ENCODE measurements at regions not wholly inside any gene's neighbourhood (a gene's known extent, or its start where the extent isn't known, plus 50 kb on each side); places are given as distances from the start of the nearest gene placed in this dataset.

- TF ChIP-seq CTCF (IDR thresholded peaks at IDR 0.05) (no peak), POLR2A (IDR thresholded peaks at IDR 0.05) (no peak)
Measured at GRCh38 chr21:35234725-35235124, 185.6 kb upstream of the RUNX1 start.
